GM12891 (cell line): ENCODE measurements at regions not wholly inside any gene's neighbourhood (a gene's known extent, or its start where the extent isn't known, plus 50 kb on each side); places are given as distances from the start of the nearest gene placed in this dataset.
"Not testable (repeated sequence)": the region's sequence is repeated elsewhere in the genome, so short reads cannot be mapped to it uniquely, and the experiment has no call there.

Experiments used
- DNase-seq: peaks from one replicate; pipeline ENCODE4 v3.0.0; 2011; ENCODE audit warnings: low spot score; ENCODE audit not compliant: insufficient read length
- FAIRE-seq: peaks from 2 replicates; lab custom pipeline; 2011; peaks lifted over from hg19 to GRCh38; lab: Jason Lieb, UNC
- PAX5 ChIP-seq: IDR thresholded peaks from 2 replicates; pipeline ENCODE4 v1.6.1; 2011; ENCODE audit warnings: low read length, moderate library complexity, mild to moderate bottlenecking; ENCODE audit not compliant: insufficient read depth, severe bottlenecking
- POLR2A ChIP-seq: IDR thresholded peaks from 2 replicates; pipeline ENCODE4 v1.6.1; 2011; ENCODE audit warnings: low read depth, low read length, control low read depth
- POLR2AphosphoS5 ChIP-seq: IDR thresholded peaks from 2 replicates; pipeline ENCODE4 v1.6.1; 2011; ENCODE audit warnings: low read depth, low read length, control low read depth
- POU2F2 ChIP-seq: IDR thresholded peaks from 2 replicates; pipeline ENCODE4 v1.6.1; 2011; ENCODE audit warnings: low read depth, mild to moderate bottlenecking, control low read depth, low read length, moderate library complexity
- SPI1 ChIP-seq: IDR thresholded peaks from 2 replicates; pipeline ENCODE4 v1.6.1; 2011; ENCODE audit warnings: low read depth, low read length, control low read depth
- TAF1 ChIP-seq: IDR thresholded peaks from 2 replicates; pipeline ENCODE4 v1.6.1; 2011; ENCODE audit warnings: low read depth, low read length, control low read depth

GRCh38 chr9:12424243-12424642 lies 268.9 kb upstream of the TYRP1 start:
- DNase-seq (no peak), FAIRE-seq (no peak)
- no peak for TF ChIP-seq POU2F2

- DNase-seq = no peak
- TF ChIP-seq TAF1 = no peak
- no peak for TF ChIP-seq PAX5
- TF ChIP-seq POLR2AphosphoS5 = no peak
- TF ChIP-seq POU2F2 = no peak
- no peak for TF ChIP-seq POLR2A
- no peak for TF ChIP-seq SPI1
- no peak for FAIRE-seq
Measured at GRCh38 chr9:12425878-12426864, 267.0 kb upstream of the TYRP1 start.

GRCh38 chr9:12439267-12439666 lies 253.9 kb upstream of the TYRP1 start:
- TF ChIP-seq POLR2AphosphoS5 (no peak), POU2F2 (no peak), POLR2A (no peak), TAF1 (no peak), SPI1 (no peak), PAX5 (no peak)
- no peak for DNase-seq
- no peak for FAIRE-seq

- not testable (repeated sequence) for FAIRE-seq, DNase-seq
Measured at GRCh38 chr9:12441080-12441479, 252.1 kb upstream of the TYRP1 start.

- no peak for TF ChIP-seq POLR2AphosphoS5
- no peak for TF ChIP-seq TAF1
- no peak for TF ChIP-seq PAX5
- TF ChIP-seq POU2F2 = no peak
- no peak for TF ChIP-seq POLR2A
- TF ChIP-seq SPI1 = no peak
- DNase-seq (no peak), FAIRE-seq (no peak)
Measured at GRCh38 chr9:12441506-12441905, 251.7 kb upstream of the TYRP1 start.

GRCh38 chr9:12448246-12448645 lies 244.9 kb upstream of the TYRP1 start:
- DNase-seq (no peak), FAIRE-seq (no peak)
- TF ChIP-seq POLR2AphosphoS5 = no peak
- no peak for TF ChIP-seq POLR2A
- no peak for TF ChIP-seq TAF1

GRCh38 chr9:12457237-12457636 lies 235.9 kb upstream of the TYRP1 start:
- DNase-seq = no peak
- FAIRE-seq = no peak
- TF ChIP-seq SPI1 (no peak), PAX5 (no peak), POLR2A (no peak), POU2F2 (no peak), POLR2AphosphoS5 (no peak), TAF1 (no peak)

GRCh38 chr9:12461763-12462460 lies 231.3 kb upstream of the TYRP1 start:
- no peak for DNase-seq
- no peak for FAIRE-seq
- TF ChIP-seq TAF1 = no peak
- no peak for TF ChIP-seq POLR2A
- no peak for TF ChIP-seq SPI1
- no peak for TF ChIP-seq POU2F2
- TF ChIP-seq PAX5 = no peak
- no peak for TF ChIP-seq POLR2AphosphoS5

- no peak for DNase-seq
- no peak for FAIRE-seq
- TF ChIP-seq SPI1 (no peak), POLR2A (no peak), POLR2AphosphoS5 (no peak), PAX5 (no peak), POU2F2 (no peak), TAF1 (no peak)
Measured at GRCh38 chr9:12462861-12463260, 230.3 kb upstream of the TYRP1 start.

- DNase-seq (no peak), FAIRE-seq (no peak)
- TF ChIP-seq POU2F2 = no peak
- no peak for TF ChIP-seq SPI1
- TF ChIP-seq TAF1 = no peak
- no peak for TF ChIP-seq POLR2AphosphoS5
- no peak for TF ChIP-seq PAX5
- TF ChIP-seq POLR2A = no peak
Measured at GRCh38 chr9:12463641-12464040, 229.5 kb upstream of the TYRP1 start.
